ENCODE measurements at regions not wholly inside any gene's neighbourhood (a gene's known extent, or its start where the extent isn't known, plus 50 kb on each side); places are given as distances from the start of the nearest gene placed in this dataset.

DNA sequence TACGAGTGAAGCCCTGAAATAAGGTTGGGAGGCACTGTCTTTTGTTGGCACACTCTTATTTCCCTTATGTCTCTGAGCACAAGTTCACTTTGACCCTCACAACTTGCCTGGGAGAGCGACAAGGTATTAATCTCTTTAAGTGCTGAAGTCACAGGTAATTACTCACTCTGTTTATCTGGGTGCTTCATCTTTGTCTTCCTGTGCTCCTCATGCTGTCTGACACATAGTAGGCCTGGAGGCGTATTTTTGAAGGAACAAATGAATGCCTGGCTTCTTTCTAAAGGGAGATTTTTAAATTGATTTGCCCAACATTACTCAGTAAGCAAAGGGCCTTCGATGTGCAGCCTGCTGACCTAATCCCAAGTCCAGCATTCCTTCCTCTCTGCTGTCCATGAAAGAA is 507.1 kb upstream of the TNP1 start:
- DNase-seq (ENCODE audit: low read depth), result no peak
- H3K4me3 ChIP-seq (ENCODE audit: low read depth, low read length), result no peak overlapping the region
- TF ChIP-seq, protein P1, sequence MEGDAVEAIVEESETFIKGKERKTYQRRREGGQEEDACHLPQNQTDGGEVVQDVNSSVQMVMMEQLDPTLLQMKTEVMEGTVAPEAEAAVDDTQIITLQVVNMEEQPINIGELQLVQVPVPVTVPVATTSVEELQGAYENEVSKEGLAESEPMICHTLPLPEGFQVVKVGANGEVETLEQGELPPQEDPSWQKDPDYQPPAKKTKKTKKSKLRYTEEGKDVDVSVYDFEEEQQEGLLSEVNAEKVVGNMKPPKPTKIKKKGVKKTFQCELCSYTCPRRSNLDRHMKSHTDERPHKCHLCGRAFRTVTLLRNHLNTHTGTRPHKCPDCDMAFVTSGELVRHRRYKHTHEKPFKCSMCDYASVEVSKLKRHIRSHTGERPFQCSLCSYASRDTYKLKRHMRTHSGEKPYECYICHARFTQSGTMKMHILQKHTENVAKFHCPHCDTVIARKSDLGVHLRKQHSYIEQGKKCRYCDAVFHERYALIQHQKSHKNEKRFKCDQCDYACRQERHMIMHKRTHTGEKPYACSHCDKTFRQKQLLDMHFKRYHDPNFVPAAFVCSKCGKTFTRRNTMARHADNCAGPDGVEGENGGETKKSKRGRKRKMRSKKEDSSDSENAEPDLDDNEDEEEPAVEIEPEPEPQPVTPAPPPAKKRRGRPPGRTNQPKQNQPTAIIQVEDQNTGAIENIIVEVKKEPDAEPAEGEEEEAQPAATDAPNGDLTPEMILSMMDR (IDR thresholded peaks at IDR 0.05; ENCODE audit: low read depth, low read length), result no peak
- TF ChIP-seq, protein P2, sequence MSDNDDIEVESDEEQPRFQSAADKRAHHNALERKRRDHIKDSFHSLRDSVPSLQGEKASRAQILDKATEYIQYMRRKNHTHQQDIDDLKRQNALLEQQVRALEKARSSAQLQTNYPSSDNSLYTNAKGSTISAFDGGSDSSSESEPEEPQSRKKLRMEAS (IDR thresholded peaks at IDR 0.05; ENCODE audit: low read depth, low read length), result no peak
- TF ChIP-seq POLR2A (IDR thresholded peaks at IDR 0.05; ENCODE audit: extremely low read depth, insufficient read length) (no peak), MYC (IDR thresholded peaks at IDR 0.05; ENCODE audit: low read depth, low read length) (no peak)

DNA sequence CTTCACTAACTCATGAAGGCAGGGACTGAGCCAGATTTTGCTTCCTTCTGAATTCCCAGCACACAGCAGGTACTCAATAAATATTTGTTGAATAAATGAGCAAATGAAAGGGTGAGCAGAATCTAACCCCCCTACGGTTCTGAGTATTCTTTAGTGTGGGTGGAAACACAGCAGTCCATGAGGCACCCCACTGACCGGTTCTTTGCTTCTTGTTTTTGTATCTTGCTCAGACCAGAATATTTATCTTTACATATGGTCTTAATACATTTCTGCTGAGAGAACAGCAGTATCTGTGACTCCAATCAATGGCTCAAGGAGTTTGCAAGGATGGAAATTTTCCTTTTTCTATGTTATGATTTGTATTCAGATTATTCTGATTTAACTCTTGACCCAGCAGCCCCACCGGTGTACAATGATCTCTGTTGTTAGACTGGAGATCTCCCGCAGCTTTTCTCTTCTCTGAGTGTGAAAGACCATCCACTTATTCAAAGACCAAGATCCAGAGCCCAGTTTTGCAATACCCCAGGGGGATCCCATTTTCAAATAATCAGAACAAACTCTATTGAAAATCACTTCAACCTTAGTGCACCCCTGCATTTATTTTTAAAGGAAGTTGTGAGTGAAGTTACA is 506.5 kb upstream of the TNP1 start:
- no peak overlapping the region for H3K4me3 ChIP-seq (ENCODE audit: low read depth, low read length)
- DNase-seq (ENCODE audit: low read depth), result no peak
- TF ChIP-seq, protein P1 (IDR thresholded peaks at IDR 0.05; ENCODE audit: low read depth, low read length), result no peak
- TF ChIP-seq, protein P2 (IDR thresholded peaks at IDR 0.05; ENCODE audit: low read depth, low read length), result no peak
- TF ChIP-seq MYC (IDR thresholded peaks at IDR 0.05; ENCODE audit: low read depth, low read length) (no peak), POLR2A (IDR thresholded peaks at IDR 0.05; ENCODE audit: extremely low read depth, insufficient read length) (no peak)

DNA sequence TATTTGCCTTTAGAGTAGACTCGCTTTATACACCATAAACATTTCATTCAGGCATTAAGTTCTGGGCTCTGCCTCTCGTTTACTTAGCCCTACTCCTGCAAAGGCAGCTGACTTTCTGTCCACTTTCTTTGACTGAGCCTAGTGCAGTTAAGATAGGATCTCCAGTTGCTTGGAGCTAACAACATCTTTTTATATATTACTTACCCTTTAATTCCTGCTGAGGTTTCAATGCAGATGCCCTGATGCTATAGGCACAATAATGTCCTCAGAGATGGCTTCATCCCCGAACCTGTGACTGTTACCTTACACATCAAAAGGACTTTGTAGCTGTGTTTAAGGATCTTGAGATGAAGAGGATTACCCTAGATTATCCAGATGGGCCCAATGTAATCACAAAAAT is 505.8 kb upstream of the TNP1 start:
- H3K4me3 ChIP-seq (ENCODE audit: low read depth, low read length), result no peak overlapping the region
- DNase-seq (ENCODE audit: low read depth), result no peak
- TF ChIP-seq, protein P2 (IDR thresholded peaks at IDR 0.05; ENCODE audit: low read depth, low read length), result no peak
- TF ChIP-seq, protein P1 (IDR thresholded peaks at IDR 0.05; ENCODE audit: low read depth, low read length), result no peak
- no peak for TF ChIP-seq POLR2A (IDR thresholded peaks at IDR 0.05; ENCODE audit: extremely low read depth, insufficient read length)
- TF ChIP-seq MYC (IDR thresholded peaks at IDR 0.05; ENCODE audit: low read depth, low read length), result no peak

DNA sequence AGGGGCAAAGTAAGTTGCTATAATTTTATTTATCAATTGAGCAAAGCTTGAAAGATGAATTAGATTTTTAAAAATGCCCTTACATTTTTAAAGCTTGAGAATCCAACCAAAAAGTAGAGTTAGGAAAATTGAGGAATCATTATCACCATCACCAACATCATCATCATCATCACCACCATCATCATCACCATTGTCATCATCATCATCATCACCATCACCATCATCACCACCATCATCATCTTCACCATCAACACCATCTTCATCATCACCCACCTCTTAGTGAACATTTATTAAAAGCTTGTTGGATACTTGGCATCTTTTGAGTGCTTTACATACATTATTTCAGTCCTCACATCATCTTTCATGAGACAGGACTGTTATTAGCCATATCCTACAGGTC is 504.4 kb upstream of the TNP1 start:
- no peak overlapping the region for H3K4me3 ChIP-seq (ENCODE audit: low read depth, low read length)
- TF ChIP-seq, protein P1 (IDR thresholded peaks at IDR 0.05; ENCODE audit: low read depth, low read length), result no peak
- TF ChIP-seq POLR2A (IDR thresholded peaks at IDR 0.05; ENCODE audit: extremely low read depth, insufficient read length), result no peak
- TF ChIP-seq, protein P2 (IDR thresholded peaks at IDR 0.05; ENCODE audit: low read depth, low read length), result no peak
- TF ChIP-seq MYC (IDR thresholded peaks at IDR 0.05; ENCODE audit: low read depth, low read length), result no peak

DNA sequence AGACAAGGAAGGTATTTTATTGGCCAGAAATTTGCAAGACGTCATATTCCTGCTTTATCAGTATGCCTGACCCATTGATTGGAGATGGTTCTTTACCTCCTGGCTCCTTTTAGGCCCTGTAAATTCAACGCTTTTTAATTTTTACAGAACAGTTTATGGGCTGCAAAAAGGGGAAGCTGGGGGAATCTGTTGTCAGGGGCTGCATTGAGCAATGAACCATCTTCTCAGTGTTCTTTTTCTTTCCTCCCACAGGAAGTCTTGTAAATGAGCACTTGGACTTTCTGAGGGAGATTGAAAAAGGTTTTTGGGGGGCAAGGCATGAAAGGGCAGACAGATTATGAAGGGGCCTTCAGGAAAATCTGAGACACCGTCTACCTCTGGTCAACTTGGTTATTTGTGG is 503.6 kb upstream of the TNP1 start:
- no peak overlapping the region for H3K4me3 ChIP-seq (ENCODE audit: low read depth, low read length)
- TF ChIP-seq, protein P2 (IDR thresholded peaks at IDR 0.05; ENCODE audit: low read depth, low read length), result 0 out of 2 replicates have a peak, but pooled peaks have one; percentile 4
- no peak for TF ChIP-seq MYC (IDR thresholded peaks at IDR 0.05; ENCODE audit: low read depth, low read length)
- TF ChIP-seq, protein P1 (IDR thresholded peaks at IDR 0.05; ENCODE audit: low read depth, low read length), result no peak
- no peak for TF ChIP-seq POLR2A (IDR thresholded peaks at IDR 0.05; ENCODE audit: extremely low read depth, insufficient read length)
- DNase-seq (ENCODE audit: low read depth), result peak; percentile 93

More for the DNA sequence above, 504.4 kb upstream of the TNP1 start:
- DNase-seq (ENCODE audit: low read depth), result no peak

All from NB4 (cell line).